NCI-H526 treated with DMSO at 0.1 percent for 48 hours (cell line): ENCODE measurements at regions not wholly inside any gene's neighbourhood (a gene's known extent, or its start where the extent isn't known, plus 50 kb on each side); places are given as distances from the start of the nearest gene placed in this dataset.

Experiments
- DNase-seq: peaks from one replicate; lab custom pipeline; 2025; lab: John Stamatoyannopoulos, UW

DNA sequence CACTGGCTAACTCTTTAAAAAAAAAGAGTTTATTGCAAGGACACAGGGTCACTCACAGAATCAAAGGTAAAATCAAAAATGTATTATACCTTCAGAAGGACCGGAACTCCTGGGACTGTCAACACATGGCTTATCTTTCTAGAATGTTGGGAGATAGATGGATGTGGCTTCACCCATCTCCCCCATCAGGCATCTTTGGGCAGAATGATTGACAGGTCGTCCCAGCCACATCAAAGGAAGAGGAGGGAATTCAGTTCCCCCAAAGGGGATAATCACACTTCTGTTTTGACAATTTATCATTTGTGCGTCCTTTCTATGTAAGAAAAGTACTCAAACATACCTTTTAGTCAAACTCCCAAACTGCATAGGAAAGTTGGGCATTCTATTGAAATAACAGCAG, 228.6 kb upstream of the CDH5 start:
- no peak for DNase-seq

DNA sequence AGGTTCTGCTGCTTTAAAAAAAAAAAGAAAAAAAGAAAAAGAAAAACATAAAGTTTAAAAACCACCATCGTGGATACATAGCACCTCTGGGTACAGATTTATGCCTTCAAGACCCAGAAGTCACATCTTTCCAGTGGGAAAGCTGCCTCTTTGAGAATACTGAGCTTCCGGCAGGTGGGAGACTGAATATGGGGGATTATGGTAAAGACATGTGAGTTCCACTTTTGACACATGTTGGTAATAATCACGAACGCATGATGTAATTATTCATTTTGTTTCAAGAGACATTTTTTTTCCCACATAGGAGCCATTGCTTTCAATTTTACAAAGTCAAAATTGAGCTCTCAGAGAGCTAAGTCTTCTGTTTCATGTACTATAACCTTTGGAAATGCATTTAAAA, 229.7 kb upstream of the CDH5 start:
- DNase-seq = no peak

DNA sequence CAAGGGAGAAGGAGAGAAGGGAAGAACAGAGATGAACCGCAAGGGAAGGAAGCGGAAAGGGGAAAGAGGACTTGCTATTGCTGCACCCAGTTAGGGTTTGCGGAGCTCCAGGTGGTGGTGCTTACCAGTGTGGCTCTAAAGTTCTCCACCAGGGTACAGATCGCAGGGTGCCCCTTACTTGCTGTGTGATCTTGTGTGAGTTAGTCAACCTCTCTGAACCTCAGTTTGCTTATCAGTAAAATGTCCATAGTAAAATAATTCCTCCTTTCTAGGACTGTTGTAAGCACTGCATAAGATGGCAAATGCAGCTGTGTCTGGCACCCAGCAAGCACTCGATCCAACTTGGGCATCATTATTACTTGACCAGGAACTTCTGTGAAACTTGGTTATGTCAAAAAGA, 230.7 kb upstream of the CDH5 start:
- DNase-seq = no peak

DNA sequence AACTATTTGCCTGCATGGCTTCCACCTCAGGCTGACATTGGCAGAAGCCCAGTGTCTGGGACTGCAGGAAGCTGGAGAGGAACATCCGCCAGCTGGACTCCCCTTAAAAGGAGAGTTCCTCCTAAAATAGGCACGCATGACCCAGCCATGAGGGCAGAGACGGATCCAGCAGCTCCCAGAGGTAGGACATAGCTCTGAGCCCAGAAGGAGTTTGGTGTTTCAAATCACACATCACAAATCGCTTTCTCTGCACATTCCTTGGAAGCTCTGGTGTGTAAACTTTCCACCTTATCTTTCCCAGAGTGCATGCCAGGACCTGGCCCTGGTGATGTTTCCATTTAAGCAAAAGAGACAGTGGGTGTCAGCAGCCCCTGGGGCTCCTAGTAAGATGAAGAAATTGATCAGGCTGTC, 231.1 kb upstream of the CDH5 start:
- no peak for DNase-seq

DNA sequence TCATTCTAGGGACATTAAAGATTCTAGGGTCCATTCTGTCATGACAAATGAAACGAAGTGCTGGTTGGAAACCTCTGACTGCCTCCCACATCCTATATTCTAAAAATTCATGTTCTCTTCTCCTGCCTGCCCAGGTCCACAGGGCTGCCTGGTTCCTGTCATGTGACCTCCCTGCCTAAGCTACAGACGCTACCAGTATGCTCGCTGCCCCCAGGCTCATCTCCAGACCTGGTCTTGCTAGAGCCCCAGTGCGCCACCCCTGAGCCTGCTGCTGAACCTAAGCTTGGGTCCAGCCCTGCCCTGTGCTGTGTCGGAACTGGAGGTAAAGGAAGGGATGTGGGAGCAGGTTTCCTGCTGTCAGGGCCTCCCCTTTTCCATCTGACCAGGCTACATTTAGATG, 231.6 kb upstream of the CDH5 start:
- no peak for DNase-seq

DNA sequence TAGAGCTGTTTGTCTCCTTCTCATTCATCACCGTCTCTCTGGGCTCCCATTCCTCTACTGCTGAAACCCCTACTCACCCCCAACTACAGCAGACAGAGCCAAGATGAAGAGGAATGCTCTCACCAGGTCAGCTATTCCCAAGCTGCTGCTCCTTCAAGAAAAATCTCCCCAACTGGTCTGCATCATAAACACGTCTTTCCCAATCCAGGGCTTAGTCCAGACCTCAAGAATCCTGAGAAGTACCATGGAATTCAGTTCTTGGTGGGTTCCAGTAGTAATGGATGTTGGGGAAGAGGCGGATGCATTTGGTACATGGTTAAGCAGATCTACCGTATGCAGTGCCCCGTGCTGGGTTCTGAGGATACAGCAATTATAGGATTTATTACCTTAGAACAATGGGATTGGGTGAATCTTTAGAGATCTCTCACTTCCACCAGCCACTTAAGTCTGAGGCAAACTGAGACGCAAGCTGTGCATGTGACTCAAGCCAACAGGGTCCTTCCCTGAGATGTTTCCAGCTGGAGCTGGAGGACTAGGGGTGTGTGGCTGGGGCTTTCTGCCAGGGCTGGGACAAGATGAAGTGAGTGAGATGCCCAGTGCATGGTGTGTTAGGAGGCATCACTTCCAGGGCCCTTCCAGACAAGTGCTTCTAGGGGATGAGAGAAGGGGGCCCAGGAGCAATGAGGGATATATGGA, 232.7 kb upstream of the CDH5 start:
- DNase-seq = no peak

DNA sequence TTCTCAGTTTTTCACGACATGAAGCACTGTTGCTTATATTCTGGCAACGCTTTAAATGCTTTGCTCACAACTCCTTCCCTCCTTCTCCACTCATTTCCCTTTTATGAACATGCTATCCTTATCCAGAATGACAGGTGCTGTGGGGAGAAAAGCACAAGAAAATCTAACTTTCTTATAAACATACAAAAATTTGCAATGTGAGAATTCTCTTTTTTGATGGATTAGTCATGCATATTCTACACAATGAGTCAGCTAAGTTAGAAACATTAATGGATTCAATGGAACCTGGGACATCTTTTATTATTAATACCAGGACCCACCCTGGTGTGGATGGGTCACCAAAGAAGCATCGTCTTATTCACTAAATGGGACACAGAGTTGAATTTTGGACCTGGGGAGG, 234.6 kb upstream of the CDH5 start:
- DNase-seq = no peak

DNA sequence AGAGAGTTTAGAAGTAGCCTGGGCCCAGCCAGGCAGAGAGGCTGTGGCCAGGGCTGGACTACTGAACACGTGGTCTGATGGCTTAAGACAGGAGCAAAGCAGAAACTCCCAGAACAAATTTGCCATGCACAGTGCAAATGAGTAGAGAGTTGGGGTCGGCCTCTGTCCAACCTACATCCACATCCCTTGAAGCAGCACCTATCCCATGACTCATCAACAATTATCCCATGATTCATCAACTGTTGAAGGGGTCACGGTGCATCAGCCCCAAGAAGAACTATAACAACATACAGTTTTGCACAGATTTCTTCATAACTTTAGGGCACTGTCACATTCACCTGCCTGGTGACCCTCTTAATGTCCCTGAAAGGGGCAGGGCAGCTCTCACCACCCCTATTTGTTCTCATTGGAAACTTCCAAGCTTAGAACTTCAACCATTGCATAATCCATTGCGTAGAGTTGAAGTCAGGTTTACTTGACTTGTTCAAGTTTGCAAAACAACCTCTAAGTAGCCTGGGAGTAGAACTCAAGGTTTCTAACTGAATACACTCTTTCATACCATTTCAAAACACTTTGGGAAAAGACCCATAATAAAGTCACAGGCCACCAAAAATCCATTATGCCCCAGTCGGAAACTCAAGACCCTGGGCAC, 235.2 kb upstream of the CDH5 start:
- DNase-seq = no peak

DNA sequence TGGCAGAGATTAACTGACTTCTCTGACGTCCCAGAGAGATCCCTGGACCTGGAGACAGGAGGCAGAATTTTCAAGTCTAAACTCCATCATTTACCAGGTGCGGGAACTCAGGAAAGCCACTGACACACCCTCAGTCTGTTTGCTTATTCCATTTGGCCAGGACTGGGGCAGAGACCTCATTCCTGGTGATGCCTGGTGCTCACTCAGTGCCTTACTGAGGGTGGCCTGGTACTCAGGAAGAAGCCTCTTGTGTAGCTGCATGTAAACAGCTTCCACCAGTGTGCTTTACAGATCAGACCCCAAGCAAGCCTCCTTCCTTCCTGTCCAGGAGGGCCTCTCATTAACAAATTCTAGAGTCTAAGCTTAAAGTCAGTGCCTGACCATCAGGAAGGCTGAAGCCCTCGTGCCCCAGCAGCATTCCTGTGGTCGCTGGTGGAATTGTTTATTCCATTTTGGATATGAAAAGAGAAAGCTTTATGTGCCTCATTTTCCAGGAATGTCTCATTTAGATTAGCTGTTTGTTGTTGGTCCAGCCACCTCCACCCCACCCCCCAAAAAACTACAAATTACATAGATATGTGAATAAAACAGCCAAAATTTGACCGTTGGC, 236.1 kb upstream of the CDH5 start:
- no peak for DNase-seq

DNA sequence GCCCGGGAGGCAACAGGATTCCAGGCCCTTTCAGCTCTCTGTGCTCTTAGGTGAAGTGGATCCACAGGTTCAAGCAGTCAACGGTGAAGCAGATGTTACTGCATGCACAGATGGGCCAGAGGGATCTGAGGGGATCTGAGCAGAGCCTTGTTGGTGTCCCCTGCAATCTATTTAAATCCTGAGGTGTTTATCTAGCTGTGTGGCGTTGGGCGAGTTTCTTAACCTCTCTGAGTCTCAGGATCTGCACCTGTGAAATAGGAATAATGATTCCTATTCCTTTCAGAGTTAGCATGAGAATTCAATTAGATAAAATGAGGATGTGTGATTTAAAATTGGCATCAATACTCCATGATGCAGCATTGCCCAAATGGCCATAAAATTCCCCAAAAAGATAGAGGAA, 237.3 kb upstream of the CDH5 start:
- DNase-seq = no peak

DNA sequence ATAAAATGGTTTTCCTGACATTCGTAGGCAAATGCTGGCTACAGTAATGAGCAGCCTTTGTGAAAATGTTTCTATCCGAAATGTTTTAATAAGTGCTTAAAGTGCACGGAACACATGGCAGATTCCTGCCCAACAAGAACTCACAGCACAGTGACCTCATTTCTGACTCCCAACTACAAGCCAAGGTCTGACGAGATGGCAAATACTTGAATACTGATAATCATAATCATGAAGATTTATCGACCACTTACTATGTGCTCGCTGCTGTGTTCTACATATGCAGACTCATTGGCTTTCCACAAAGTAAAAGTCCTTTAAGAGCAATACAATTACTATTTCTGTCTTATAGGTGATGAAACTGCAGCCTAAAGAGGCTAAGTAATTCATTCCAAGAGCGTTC, 238.1 kb upstream of the CDH5 start:
- DNase-seq = no peak

DNA sequence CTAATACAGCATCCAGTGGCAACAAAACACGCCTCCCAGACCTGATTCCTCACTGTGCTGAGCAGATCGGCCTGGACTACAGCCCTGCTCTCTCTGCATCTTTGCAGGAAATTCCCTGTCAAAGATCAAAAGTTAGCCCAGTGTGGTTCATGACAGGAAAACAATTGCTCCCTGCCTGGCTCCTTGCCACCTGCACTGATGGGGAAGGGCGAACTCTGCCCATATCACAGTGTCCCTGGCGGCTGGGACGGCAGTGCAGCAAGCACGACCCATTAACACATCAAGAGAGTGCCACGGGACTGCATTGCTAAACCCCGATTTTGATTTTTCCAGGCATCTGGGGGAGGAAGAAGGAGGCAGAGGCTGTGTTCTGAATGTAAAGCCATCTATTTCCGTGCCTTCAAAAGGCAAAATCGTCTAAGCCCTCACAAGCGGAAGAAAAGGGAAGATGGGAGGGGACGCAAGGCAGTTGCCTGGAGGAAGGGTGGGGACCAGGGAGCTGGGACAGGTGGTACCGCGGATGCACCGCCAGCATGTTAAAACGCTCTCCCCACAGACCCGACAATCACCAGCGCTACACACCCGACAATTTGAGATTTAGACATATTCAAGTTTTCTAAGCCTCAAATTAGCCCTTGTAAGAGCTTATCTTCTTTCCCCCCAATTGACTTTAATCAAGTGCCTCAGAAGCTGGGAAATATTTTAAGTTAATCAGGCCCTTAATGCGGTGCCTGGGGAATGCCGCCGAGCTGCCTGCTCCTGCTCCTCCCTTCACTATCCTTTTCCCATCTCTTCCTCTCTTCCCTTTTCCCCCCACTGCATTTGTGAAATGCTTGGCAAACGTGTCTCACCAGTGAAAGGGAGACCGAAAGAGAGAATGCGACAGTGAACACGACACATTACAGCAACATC, 238.8 kb upstream of the CDH5 start:
- DNase-seq = no peak

DNA sequence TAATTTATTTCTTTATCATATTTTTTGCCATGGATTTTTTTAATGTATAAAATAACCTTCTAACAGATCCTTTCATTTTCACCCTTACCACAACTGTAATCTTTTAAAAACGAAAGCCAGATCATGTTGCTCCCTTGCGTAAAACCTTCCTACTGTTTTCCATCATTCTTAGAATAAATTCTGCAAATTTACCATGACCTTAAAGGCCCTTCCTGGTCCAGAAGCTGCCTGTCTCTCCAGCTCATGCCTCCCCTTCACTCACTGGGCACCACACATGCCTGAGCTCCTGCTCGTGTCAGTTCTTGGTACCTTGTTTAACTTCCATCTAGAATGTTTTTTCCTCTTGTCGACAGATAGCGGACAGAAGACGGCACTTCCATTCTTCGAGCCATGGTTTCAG, 245.0 kb upstream of the CDH5 start:
- DNase-seq = no peak

DNA sequence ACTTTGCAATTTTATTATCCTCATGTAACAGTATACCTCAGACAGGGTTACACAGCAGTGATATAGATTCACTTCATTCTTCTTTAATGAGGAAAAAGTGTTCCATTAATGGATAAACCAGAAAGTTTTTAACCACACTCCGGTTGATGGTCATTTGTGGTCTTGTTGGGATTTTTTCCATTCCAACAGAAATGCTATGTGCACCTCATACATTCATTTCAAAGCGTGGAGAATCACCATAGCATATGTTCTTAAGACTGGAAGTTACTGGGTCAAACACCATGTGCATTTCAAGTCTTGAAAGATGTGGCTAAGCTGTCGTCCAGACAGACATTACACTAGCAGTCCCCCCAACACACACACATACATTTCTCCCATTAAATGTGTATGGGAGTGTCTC, 245.8 kb upstream of the CDH5 start:
- DNase-seq = no peak

DNA sequence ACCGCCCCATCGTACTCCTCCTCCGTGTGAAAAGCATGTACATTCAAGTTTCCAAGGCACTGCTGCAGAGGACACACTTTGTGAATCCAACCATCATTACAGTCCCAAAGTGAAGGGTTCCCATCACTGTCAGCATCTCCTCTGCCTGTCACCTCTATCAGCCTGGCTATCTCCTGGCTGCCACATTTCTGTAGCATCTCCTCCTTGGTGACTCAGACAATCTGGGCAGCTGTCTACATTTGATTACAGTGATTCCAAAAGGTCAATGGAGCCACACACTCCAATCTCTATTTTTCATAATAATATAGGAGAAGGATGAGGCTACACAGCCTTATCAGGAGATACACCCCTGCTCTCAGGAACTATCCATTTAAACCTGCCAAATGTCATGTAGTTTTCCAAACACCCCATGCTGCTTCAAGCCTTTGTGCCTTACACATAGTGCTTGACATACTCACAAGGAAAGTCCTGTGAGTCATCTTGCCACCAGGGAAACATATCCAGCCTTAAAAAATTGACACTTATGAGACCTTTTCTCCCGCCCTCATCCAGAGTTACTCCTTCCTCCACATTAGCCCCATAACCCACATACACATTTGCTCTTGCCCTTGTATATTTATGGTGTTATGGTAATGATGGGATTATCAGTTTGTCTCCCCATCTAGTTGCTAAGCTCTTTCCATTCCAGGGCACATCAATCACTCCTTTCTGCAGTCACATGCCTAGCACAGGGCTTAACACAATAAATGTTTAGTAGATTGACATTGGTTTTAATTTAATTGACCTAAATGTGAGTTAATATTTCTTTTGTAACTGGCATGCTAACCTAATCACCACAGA, 250.1 kb upstream of the CDH5 start:
- DNase-seq = no peak

DNA sequence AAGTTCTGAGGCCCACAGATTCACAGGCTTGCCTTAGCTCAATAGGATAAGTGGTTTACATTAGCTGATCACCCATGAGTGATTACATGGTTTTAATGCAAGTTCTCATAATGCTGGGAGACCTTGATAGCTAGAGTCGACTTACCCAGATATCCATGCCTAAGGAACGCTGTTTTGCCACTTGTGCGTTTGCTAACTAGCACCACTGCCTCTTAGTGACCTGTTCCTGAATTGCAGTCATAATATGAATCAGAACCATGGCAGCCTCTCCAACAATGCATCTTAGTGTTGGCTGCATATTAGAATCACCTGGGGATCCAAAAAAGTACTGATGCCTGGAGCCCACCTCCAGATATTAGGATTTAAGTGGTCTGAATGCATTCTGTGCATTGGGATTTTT, 251.1 kb upstream of the CDH5 start:
- no peak for DNase-seq

DNA sequence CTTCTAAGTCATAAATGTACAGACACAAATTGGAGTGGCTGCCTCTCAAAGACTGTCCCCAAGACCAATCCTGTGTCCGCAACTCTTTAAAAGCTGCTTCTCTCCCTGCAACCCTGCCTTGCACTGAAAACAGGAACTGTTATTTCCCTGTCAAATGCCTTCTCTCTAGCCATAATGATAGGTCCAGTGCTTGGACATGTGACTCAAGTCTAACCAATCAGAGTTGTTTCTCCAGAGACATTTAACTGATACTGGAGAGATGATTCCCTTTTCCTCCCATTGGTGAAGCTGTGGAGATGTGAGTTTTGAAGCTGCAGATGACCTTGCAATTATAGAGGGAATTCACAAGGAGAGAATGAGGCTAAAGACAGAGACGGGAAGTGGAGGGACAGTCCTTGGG, 253.3 kb upstream of the CDH5 start:
- no peak for DNase-seq

DNA sequence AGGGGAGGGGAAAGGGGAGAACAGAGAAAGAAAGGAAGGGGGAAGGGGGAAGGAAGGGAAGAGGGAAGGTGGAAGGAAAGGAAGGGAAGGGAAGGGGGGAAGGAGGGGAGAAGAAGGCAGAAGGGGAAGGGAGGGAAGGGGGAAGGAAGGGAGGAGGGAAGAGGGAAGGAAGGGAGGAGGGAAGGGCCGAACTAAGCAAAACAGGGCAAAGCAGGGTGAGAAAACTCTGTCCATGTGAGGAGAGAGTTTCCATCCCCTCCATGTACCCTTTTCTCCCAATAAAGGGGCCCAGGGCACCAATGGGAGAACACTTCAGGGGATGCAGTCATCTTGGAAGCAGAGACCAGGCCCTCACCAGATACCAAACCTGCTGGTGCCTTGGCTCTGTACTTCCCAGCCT, 256.8 kb upstream of the CDH5 start:
- no peak for DNase-seq

DNA sequence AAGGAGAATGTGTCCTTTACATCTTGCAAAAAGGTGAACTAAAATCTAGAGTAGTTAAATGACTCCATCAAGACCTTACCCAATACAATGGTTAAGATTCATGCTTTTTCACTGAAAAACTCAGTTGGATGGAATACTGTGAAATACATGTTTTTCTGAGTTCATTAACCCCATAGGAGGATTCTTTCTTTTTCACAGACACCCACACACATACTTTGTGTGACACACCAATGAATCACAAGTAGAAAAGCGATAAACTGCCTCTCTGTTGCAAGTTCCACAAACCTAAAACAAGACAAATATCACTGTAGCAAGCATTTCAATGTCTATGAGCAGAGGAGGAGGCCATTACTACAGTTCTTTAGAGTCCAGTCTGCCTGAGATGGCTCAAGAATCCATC, 258.8 kb upstream of the CDH5 start:
- no peak for DNase-seq

DNA sequence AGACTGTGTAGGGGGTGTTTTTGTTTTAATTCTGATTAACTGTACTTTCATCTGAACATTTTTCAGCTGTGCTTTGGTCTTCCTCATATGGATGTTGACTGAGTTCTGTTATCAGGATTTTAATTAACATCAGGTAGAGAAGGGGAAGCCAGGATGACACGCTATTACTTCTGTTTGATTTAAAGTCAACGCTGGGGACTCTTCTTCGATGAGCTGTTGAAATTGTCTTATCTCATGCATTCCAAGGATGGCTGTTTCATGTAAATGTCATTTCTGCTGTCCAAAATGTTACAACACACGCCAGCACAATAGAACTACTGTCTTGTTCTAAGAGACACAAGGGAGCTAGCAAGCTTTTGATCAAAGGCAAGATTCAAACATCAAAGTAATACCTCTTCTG, 263.3 kb upstream of the CDH5 start:
- no peak for DNase-seq

DNA sequence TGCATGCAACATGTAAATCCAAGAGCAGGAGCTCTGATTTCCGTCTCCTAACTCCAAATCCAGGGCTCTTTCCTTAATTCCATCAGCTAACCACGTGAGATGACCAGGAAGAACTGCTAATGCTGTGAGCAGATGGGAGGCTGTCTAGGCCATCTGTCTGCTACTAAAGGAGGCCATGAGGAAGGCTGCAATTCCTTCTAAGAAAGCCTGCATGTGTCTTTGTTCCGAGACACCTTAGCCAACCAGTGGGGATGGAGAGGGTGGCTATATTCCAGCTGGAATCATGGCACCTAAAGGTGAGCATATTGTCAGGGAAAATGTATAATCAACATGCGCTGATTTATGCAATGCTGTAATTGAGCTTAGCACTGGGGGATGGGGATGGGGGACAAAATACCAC, 267.2 kb upstream of the CDH5 start:
- no peak for DNase-seq

DNA sequence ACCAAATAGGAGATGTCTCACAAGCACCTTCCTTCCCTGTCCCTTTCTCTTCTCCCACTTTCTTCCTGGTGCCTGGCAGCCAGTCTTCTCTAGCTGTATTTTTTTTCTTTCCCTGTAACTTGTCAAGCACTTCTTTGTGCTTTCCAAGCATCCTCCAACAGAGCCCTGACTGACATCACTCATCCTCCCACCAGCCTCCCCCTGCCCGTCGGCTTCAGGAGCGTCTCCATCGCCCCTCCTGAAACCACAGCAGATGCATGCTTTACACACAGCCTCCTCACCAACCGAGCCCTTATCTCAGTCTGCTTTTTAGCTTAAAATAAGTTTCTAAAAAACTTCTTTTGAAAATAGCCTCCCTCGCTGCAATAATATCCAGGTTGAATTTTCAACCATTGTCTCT, 268.7 kb upstream of the CDH5 start:
- DNase-seq = no peak
